GM12873 (cell line): ENCODE measurements at regions not wholly inside any gene's neighbourhood (a gene's known extent, or its start where the extent isn't known, plus 50 kb on each side); places are given as distances from the start of the nearest gene placed in this dataset.

Experiments
- TF ChIP-seq, protein P1 (sequence below): IDR thresholded peaks from 2 replicates; pipeline ENCODE4 v1.5.1; 2012; ENCODE audit warnings: low read depth, mild to moderate bottlenecking, moderate library complexity, low read length, control low read depth; ENCODE audit not compliant: insufficient read depth; ENCODE audit errors: missing control alignments

DNA sequence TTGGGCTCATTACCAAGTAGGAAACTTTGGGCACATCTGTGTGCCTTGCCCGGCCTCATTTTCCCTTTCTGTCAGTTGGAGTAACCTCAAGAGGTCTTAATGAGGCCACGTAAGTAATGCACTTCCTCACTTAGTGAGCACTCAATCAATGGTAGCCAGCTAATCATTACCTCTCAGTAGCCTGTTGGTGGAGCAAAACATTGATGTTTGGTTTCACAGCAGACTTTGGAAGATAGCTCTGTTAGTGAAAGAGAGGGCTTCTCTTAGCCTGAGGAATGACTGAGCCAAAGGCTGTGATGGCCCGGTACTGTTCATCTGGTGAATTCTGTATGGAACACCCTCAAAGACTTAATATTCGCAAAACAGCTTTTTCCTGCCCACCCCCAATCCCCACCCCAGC lies 55.9 kb upstream of the ID4 start:
- TF ChIP-seq, protein P1, sequence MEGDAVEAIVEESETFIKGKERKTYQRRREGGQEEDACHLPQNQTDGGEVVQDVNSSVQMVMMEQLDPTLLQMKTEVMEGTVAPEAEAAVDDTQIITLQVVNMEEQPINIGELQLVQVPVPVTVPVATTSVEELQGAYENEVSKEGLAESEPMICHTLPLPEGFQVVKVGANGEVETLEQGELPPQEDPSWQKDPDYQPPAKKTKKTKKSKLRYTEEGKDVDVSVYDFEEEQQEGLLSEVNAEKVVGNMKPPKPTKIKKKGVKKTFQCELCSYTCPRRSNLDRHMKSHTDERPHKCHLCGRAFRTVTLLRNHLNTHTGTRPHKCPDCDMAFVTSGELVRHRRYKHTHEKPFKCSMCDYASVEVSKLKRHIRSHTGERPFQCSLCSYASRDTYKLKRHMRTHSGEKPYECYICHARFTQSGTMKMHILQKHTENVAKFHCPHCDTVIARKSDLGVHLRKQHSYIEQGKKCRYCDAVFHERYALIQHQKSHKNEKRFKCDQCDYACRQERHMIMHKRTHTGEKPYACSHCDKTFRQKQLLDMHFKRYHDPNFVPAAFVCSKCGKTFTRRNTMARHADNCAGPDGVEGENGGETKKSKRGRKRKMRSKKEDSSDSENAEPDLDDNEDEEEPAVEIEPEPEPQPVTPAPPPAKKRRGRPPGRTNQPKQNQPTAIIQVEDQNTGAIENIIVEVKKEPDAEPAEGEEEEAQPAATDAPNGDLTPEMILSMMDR, result no peak

DNA sequence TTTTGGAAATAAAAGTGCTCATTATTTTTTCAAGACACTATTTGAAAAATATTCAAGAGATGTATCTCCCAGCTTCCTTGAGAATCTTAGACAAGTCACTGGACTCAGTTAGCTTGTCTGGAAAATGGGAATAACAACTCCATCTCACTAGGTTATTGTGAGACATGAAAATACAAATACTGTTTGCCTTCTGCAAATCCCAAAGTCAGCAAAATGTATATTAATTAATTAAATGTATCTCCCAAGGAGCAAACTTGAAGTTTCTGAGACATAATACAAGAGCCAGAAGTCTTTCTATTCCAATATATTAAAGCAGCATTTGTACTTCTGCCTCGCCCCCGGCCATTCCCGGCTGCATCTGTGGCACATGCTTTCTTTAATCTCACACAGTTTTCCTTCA lies 54.6 kb upstream of the ID4 start:
- TF ChIP-seq, protein P1, result no peak
